H9 (cell line): ENCODE measurements at regions not wholly inside any gene's neighbourhood (a gene's known extent, or its start where the extent isn't known, plus 50 kb on each side); places are given as distances from the start of the nearest gene placed in this dataset.

Source experiments
- DNase-seq: peaks from one replicate; pipeline ENCODE4 v3.0.0-alpha.2; 2017
- H2AFZ ChIP-seq: one replicate; pipeline ENCODE4 v1.6.1; 2013; ENCODE audit warnings: mild to moderate bottlenecking, low read length, control low read depth, moderate library complexity
- H2AK5ac ChIP-seq: 2 replicates; pipeline ENCODE4 v1.6.1; 2013; ENCODE audit warnings: low read length, control low read depth, mixed read lengths; ENCODE audit not compliant: insufficient read length
- H2BK120ac ChIP-seq: one replicate; pipeline ENCODE4 v1.6.1; 2013; ENCODE audit warnings: low read depth, mild to moderate bottlenecking, low read length, control low read depth, inconsistent platforms; ENCODE audit not compliant: poor library complexity, severe bottlenecking
- H2BK12ac ChIP-seq: 2 replicates; pipeline ENCODE4 v1.6.1; 2013; ENCODE audit warnings: low read length, control low read depth, mixed read lengths, low read depth; ENCODE audit not compliant: insufficient read length
- H2BK15ac ChIP-seq: 2 replicates; pipeline ENCODE4 v1.6.1; 2013; ENCODE audit warnings: low read depth, low read length, control low read depth
- H2BK20ac ChIP-seq: one replicate; pipeline ENCODE4 v1.6.1; 2013; ENCODE audit warnings: low read depth, mild to moderate bottlenecking, low read length, control low read depth, inconsistent platforms; ENCODE audit not compliant: poor library complexity, severe bottlenecking
- H2BK5ac ChIP-seq: 2 replicates; pipeline ENCODE4 v1.6.1; 2013; ENCODE audit warnings: low read length, control low read depth, mixed read lengths; ENCODE audit not compliant: insufficient read length
- H3K14ac ChIP-seq: 2 replicates; pipeline ENCODE4 v1.6.1; 2013; ENCODE audit warnings: low read length, control low read depth; ENCODE audit not compliant: insufficient read depth
- H3K18ac ChIP-seq: 2 replicates; pipeline ENCODE4 v1.6.1; 2013; ENCODE audit warnings: low read depth, mild to moderate bottlenecking, mixed read lengths, low read length, control low read depth; ENCODE audit not compliant: insufficient read length
- H3K23ac ChIP-seq: 2 replicates; pipeline ENCODE4 v1.6.1; 2013; ENCODE audit warnings: low read length, control low read depth, mixed read lengths, low read depth; ENCODE audit not compliant: insufficient read length
- H3K23me2 ChIP-seq: 2 replicates; pipeline ENCODE4 v1.6.1; 2013; ENCODE audit warnings: low read depth, mild to moderate bottlenecking, mixed read lengths, low read length, control low read depth; ENCODE audit not compliant: insufficient read length, poor library complexity, severe bottlenecking
- H3K27ac ChIP-seq: 2 replicates; pipeline ENCODE4 v1.5.1; 2013; ENCODE audit warnings: low read length, control low read depth, mixed read lengths, low read depth; ENCODE audit not compliant: insufficient read length
- H3K27me3 ChIP-seq: 2 replicates; pipeline ENCODE4 v1.6.1; 2013; ENCODE audit warnings: low read length, control low read depth, inconsistent platforms; ENCODE audit not compliant: insufficient read depth
- H3K4ac ChIP-seq: 2 replicates; pipeline ENCODE4 v1.6.1; 2013; ENCODE audit warnings: low read depth, mild to moderate bottlenecking, control low read depth, inconsistent platforms, low read length, moderate library complexity
- H3K4me1 ChIP-seq: 2 replicates; pipeline ENCODE4 v1.6.1; 2013; ENCODE audit warnings: low read length, control low read depth, inconsistent platforms; ENCODE audit not compliant: insufficient read depth
- H3K4me2 ChIP-seq: 2 replicates; pipeline ENCODE4 v1.6.1; 2013; ENCODE audit warnings: low read length, control low read depth, mixed read lengths; ENCODE audit not compliant: insufficient read length, insufficient read depth
- H3K56ac ChIP-seq: 2 replicates; pipeline ENCODE4 v1.6.1; 2013; ENCODE audit warnings: low read depth, mild to moderate bottlenecking, mixed read lengths, low read length, control low read depth; ENCODE audit not compliant: insufficient read length
- H3K79me1 ChIP-seq: 2 replicates; pipeline ENCODE4 v1.6.1; 2013; ENCODE audit warnings: low read depth, mild to moderate bottlenecking, moderate library complexity, low read length, control low read depth, inconsistent platforms; ENCODE audit not compliant: insufficient read depth, poor library complexity, severe bottlenecking
- H3K79me2 ChIP-seq: 2 replicates; pipeline ENCODE4 v1.6.1; 2013; ENCODE audit warnings: low read length, control low read depth, inconsistent platforms; ENCODE audit not compliant: insufficient read depth
- H3K9ac ChIP-seq: 2 replicates; pipeline ENCODE4 v1.6.1; 2013; ENCODE audit warnings: low read length, control low read depth, mixed read lengths; ENCODE audit not compliant: insufficient read length; ENCODE audit errors: extremely low read depth
- H3K9me3 ChIP-seq: one replicate; pipeline ENCODE4 v1.6.1; 2013; ENCODE audit warnings: low read depth, low read length, inconsistent platforms; ENCODE audit not compliant: control insufficient read depth
- H3T11ph ChIP-seq: one replicate; pipeline ENCODE4 v1.6.1; 2013; ENCODE audit warnings: mild to moderate bottlenecking, low read length, control low read depth, inconsistent platforms
- H4K20me1 ChIP-seq: one replicate; pipeline ENCODE4 v1.6.1; 2013; ENCODE audit not compliant: control insufficient read depth, insufficient read length, insufficient read depth
- H4K5ac ChIP-seq: 2 replicates; pipeline ENCODE4 v1.6.1; 2013; ENCODE audit warnings: low read depth, mild to moderate bottlenecking, mixed read lengths, low read length, control low read depth; ENCODE audit not compliant: insufficient read length
- H4K8ac ChIP-seq: replicated peaks from 2 replicates; pipeline ENCODE4 v1.6.1; 2013; ENCODE audit warnings: low read length, control low read depth, mixed read lengths, low read depth; ENCODE audit not compliant: insufficient read length
- H4K91ac ChIP-seq: 2 replicates; pipeline ENCODE4 v1.6.1; 2013; ENCODE audit warnings: low read depth, mild to moderate bottlenecking, moderate library complexity, mixed read lengths, low read length, control low read depth; ENCODE audit not compliant: insufficient read length
- H3K27ac Mint-ChIP-seq, 3 experiments: 2 replicates in 2 of 3; 3 replicates in 1 of 3; pipeline ENCODE4 v1.8.0; 2020 to 2021; ENCODE audit warnings: mixed read lengths in 3 of 3, mild to moderate bottlenecking in 1 of 3, moderate library complexity in 1 of 3
- H3K27me3 Mint-ChIP-seq: 2 replicates; pipeline ENCODE4 v1.8.0; 2021; ENCODE audit warnings: low read depth, mild to moderate bottlenecking, moderate library complexity, mixed read lengths
- H3K36me3 Mint-ChIP-seq, 3 experiments: 2 replicates in 2 of 3; 3 replicates in 1 of 3; pipeline ENCODE4 v1.8.0; 2020 to 2021; ENCODE audit warnings: low read depth in 3 of 3, mixed read lengths in 3 of 3; ENCODE audit not compliant: insufficient read depth in 1 of 3
- H3K4me1 Mint-ChIP-seq, 2 experiments: 2 replicates each; pipeline ENCODE4 v1.8.0; 2020; ENCODE audit warnings: mixed read lengths in 2 of 2
- H3K4me3 Mint-ChIP-seq, 2 experiments: 2 replicates in 1 of 2; 3 replicates in 1 of 2; pipeline ENCODE4 v1.8.0; 2020 to 2021; ENCODE audit warnings: mild to moderate bottlenecking in 2 of 2, mixed read lengths in 2 of 2, moderate library complexity in 1 of 2
- H3K9me3 Mint-ChIP-seq, 2 experiments: 2 replicates in 1 of 2; 3 replicates in 1 of 2; pipeline ENCODE4 v1.8.0; 2020; ENCODE audit warnings: mild to moderate bottlenecking in 2 of 2, mixed read lengths in 2 of 2, moderate library complexity in 1 of 2
- CTCF ChIP-seq: fragments of 200-600 bp; sonication (generic); conservative IDR thresholded peaks from 3 replicates; pipeline ENCODE4 v1.8.0; 2021; ENCODE audit warnings: antibody characterized with exemption, mild to moderate bottlenecking
- WGBS: extraction: QIAGEN DNeasy Blood & Tissue Kit; methylation state at CpG from one replicate; pipeline ENCODE4 v1.1.7; 2013; ENCODE audit warnings: missing lambda C conversion rate, low lambda C conversion rate, mixed read lengths; ENCODE audit not compliant: insufficient read length; ENCODE audit errors: extremely low coverage; 5-methylcytosine and 5-hydroxymethylcytosine counted together

GRCh38 chr12:67820694-67821093 is 168.6 kb upstream of the IFNG-AS1 start:
- no peak overlapping the region for H2BK5ac ChIP-seq
- Mint-ChIP-seq H3K27ac (no peak overlapping the region; a peak in 1 of 7 replicates), H3K9me3 (peaks cover 19 to 20% of the 10 kb centered on the region in 2 experiments), H3K4me1 (peaks cover 0 to 2% of the 10 kb centered on the region in 2 experiments; a peak in 1 of 4 replicates), H3K36me3 (peaks cover 0 to 21% (median 6%) of the 10 kb centered on the region in 3 experiments), H3K27me3 (no peaks in the 10 kb centered on the region), H3K4me3 (no peak overlapping the region)
- no peaks in the 10 kb centered on the region for H3K9me3 ChIP-seq
- no peaks in the 10 kb centered on the region for H3K23me2 ChIP-seq
- no peak for TF ChIP-seq CTCF
- H4K20me1 ChIP-seq = no peaks in the 10 kb centered on the region
- WGBS = no CpG with 5 or more reads among the region's 7 CpGs
- H3K4me2 ChIP-seq = no peak overlapping the region
- H3K79me2 ChIP-seq = no peaks in the 10 kb centered on the region
- no peak overlapping the region for H2AFZ ChIP-seq
- no peak overlapping the region for H3K4ac ChIP-seq
- no peak overlapping the region for H4K8ac ChIP-seq
- no peak for DNase-seq
- no peak overlapping the region for H2BK20ac ChIP-seq
- H4K5ac ChIP-seq = no peak overlapping the region
- no peak overlapping the region for H2BK15ac ChIP-seq
- H2AK5ac ChIP-seq = no peak overlapping the region
- no peak overlapping the region for H4K91ac ChIP-seq
- H3K27ac ChIP-seq = no peak overlapping the region
- H3K14ac ChIP-seq = no peak overlapping the region
- no peak overlapping the region for H3K9ac ChIP-seq
- no peak overlapping the region for H3K23ac ChIP-seq
- no peaks in the 10 kb centered on the region for H3K79me1 ChIP-seq
- no peak overlapping the region for H3K18ac ChIP-seq
- H3K56ac ChIP-seq = no peak overlapping the region
- no peak overlapping the region for H2BK120ac ChIP-seq
- no peak overlapping the region for H3T11ph ChIP-seq
- no peaks in the 10 kb centered on the region for H3K4me1 ChIP-seq
- no peak overlapping the region for H2BK12ac ChIP-seq
- no peaks in the 10 kb centered on the region for H3K27me3 ChIP-seq
